Gastrocnemius medialis (tissue), 4 donors: ENCODE measurements at regions not wholly inside any gene's neighbourhood (a gene's known extent, or its start where the extent isn't known, plus 50 kb on each side); places are given as distances from the start of the nearest gene placed in this dataset.

Source experiments
- POLR2A ChIP-seq, 2 donors: fragments of 450-650 bp; IDR thresholded peaks; one replicate each; pipeline ENCODE4 v1.6.1; 2017; ENCODE audit warnings: antibody characterized with exemption in 2 of 2, mild to moderate bottlenecking in 2 of 2, moderate library complexity in 2 of 2
- TF ChIP-seq, protein P1 (sequence below), 5 experiments: fragments of 450-650 bp in 3 of 5; fragments of 200-600 bp in 2 of 5; sonication (generic) in 2 of 5; IDR thresholded peaks in 4 of 5; conservative IDR thresholded peaks in 1 of 5; 1 replicate in 4 of 5; 2 replicates in 1 of 5; pipeline ENCODE4 v1.5.1; 2016 to 2019; ENCODE audit warnings: antibody characterized with exemption in 5 of 5, mild to moderate bottlenecking in 3 of 5, moderate library complexity in 3 of 5

DNA sequence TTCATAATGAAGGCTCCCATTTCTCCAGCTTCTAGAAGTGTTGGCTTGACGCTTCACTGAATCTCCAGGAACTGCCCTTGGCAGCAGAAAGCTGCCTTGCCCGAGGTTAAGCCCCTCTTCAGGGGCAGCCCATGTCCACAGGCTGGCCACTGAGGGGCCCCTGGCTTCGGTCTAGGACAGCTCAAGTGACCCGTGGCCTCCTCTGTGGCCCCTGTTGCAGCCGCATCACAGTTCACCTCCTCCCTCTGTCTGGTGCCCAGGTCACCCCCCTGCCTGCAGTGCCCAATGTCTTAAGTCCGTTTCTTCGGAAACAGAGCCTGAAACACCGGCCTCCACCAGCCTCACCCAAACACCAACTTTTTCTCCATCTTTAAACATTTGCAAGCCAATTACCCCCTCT, 279.2 kb upstream of the MKI67 start:
- TF ChIP-seq, protein P1, sequence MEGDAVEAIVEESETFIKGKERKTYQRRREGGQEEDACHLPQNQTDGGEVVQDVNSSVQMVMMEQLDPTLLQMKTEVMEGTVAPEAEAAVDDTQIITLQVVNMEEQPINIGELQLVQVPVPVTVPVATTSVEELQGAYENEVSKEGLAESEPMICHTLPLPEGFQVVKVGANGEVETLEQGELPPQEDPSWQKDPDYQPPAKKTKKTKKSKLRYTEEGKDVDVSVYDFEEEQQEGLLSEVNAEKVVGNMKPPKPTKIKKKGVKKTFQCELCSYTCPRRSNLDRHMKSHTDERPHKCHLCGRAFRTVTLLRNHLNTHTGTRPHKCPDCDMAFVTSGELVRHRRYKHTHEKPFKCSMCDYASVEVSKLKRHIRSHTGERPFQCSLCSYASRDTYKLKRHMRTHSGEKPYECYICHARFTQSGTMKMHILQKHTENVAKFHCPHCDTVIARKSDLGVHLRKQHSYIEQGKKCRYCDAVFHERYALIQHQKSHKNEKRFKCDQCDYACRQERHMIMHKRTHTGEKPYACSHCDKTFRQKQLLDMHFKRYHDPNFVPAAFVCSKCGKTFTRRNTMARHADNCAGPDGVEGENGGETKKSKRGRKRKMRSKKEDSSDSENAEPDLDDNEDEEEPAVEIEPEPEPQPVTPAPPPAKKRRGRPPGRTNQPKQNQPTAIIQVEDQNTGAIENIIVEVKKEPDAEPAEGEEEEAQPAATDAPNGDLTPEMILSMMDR (IDR thresholded peaks at IDR 0.05 in 4 of 5, conservative IDR thresholded peaks at IDR 0.05 in 1 of 5), result no peak
- no peak for TF ChIP-seq POLR2A (IDR thresholded peaks at IDR 0.05)
